Neural cell (in vitro differentiated cells): ENCODE measurements at regions not wholly inside any gene's neighbourhood (a gene's known extent, or its start where the extent isn't known, plus 50 kb on each side); places are given as distances from the start of the nearest gene placed in this dataset.

ENCODE experiments used
- H2AFZ ChIP-seq: fragments of 200-600, 300-800 bp; sonication (generic), shearing (Covaris generic); 2 replicates; pipeline ENCODE4 v1.6.0; 2014; ENCODE audit warnings: low read depth, mild to moderate bottlenecking, antibody characterized with exemption, low read length, moderate library complexity
- H3F3A ChIP-seq: fragments of 200-600 bp; shearing (Covaris generic); 2 replicates; pipeline ENCODE4 v1.6.1; 2016; ENCODE audit warnings: mild to moderate bottlenecking, moderate library complexity, mixed read lengths, antibody characterized with exemption, low read length; ENCODE audit not compliant: insufficient read depth, poor library complexity, severe bottlenecking
- H3K27ac ChIP-seq: fragments of 200-600, 300-800 bp; sonication (generic), shearing (Covaris generic); 2 replicates; pipeline ENCODE4 v1.5.1; 2014; ENCODE audit warnings: mild to moderate bottlenecking, low read length, moderate library complexity
- H3K27me3 ChIP-seq: fragments of 300-800, 200-600 bp; sonication (generic), shearing (Covaris generic); 2 replicates; pipeline ENCODE4 v1.6.0; 2014; ENCODE audit warnings: mild to moderate bottlenecking, low read depth, low read length, moderate library complexity; ENCODE audit not compliant: insufficient read depth
- H3K36me3 ChIP-seq: fragments of 300-800, 200-600 bp; sonication (generic), shearing (Covaris generic); 2 replicates; pipeline ENCODE4 v1.5.1; 2014; ENCODE audit warnings: mild to moderate bottlenecking, antibody characterized with exemption, low read length, moderate library complexity; ENCODE audit not compliant: insufficient read depth
- H3K4me2 ChIP-seq: fragments of 300-800, 200-600 bp; sonication (generic), shearing (Covaris generic); 2 replicates; pipeline ENCODE4 v1.6.0; 2014; ENCODE audit warnings: mild to moderate bottlenecking, low read length
- H3K4me3 ChIP-seq: fragments of 300-800, 200-600 bp; sonication (generic), shearing (Covaris generic); 2 replicates; pipeline ENCODE4 v1.5.1; 2014; ENCODE audit warnings: mild to moderate bottlenecking, low read length, moderate library complexity
- H3K79me2 ChIP-seq: fragments of 200-600 bp; shearing (Covaris generic); replicated peaks from 2 replicates; pipeline ENCODE4 v1.6.0; 2014; ENCODE audit warnings: mild to moderate bottlenecking, low read length, moderate library complexity; ENCODE audit not compliant: insufficient read depth
- H3K9ac ChIP-seq: fragments of 300-800, 200-600 bp; sonication (generic), shearing (Covaris generic); 2 replicates; pipeline ENCODE4 v1.6.1; 2016; ENCODE audit warnings: mild to moderate bottlenecking, low read length, mixed read lengths
- H3K9me2 ChIP-seq: fragments of 200-600 bp; shearing (Covaris generic); 2 replicates; pipeline ENCODE4 v1.6.1; 2016; ENCODE audit warnings: mild to moderate bottlenecking, low read length, mixed read lengths; ENCODE audit not compliant: insufficient read depth
- H3K9me3 ChIP-seq: fragments of 200-600, 300-800 bp; sonication (generic), shearing (Covaris generic); 2 replicates; pipeline ENCODE4 v1.6.1; 2016; ENCODE audit warnings: mild to moderate bottlenecking, mixed run types, low read length, moderate library complexity, mixed read lengths
- H4K20me1 ChIP-seq: fragments of 200-600 bp; shearing (Covaris generic); 2 replicates; pipeline ENCODE4 v1.6.1; 2016; ENCODE audit warnings: mild to moderate bottlenecking, mixed run types; ENCODE audit not compliant: insufficient read depth
- CTCF ChIP-seq: fragments of 450-650 bp; IDR thresholded peaks from 2 replicates; pipeline ENCODE4 v1.5.1; 2014; ENCODE audit warnings: antibody characterized with exemption, mild to moderate bottlenecking, moderate library complexity; ENCODE audit not compliant: poor library complexity, severe bottlenecking
- EP300 ChIP-seq: fragments of 450-650 bp; conservative IDR thresholded peaks from 2 replicates; pipeline ENCODE4 v1.6.1; 2014; ENCODE audit warnings: antibody characterized with exemption, mild to moderate bottlenecking, moderate library complexity; ENCODE audit not compliant: poor library complexity, severe bottlenecking
- EZH2 ChIP-seq: fragments of 200-600, 300-800 bp; shearing (Covaris generic), sonication (generic); IDR thresholded peaks from 2 replicates; pipeline ENCODE4 v1.6.1; 2014; ENCODE audit warnings: antibody characterized with exemption, low read length, borderline replicate concordance, mild to moderate bottlenecking; ENCODE audit not compliant: insufficient read depth, poor library complexity, severe bottlenecking
- MXI1 ChIP-seq: fragments of 450-650 bp; conservative IDR thresholded peaks from 2 replicates; pipeline ENCODE4 v1.6.1; 2014; ENCODE audit warnings: antibody characterized with exemption, mild to moderate bottlenecking; ENCODE audit not compliant: poor library complexity, severe bottlenecking
- POLR2AphosphoS5 ChIP-seq: IDR thresholded peaks from 2 replicates; pipeline ENCODE4 v1.6.1; 2012
- RAD21 ChIP-seq: fragments of 450-650 bp; conservative IDR thresholded peaks from 2 replicates; pipeline ENCODE4 v1.6.1; 2014; ENCODE audit warnings: antibody characterized with exemption, mild to moderate bottlenecking, moderate library complexity
- REST ChIP-seq: IDR thresholded peaks from 2 replicates; pipeline ENCODE4 v1.6.1; 2012; ENCODE audit warnings: borderline replicate concordance
- SMC3 ChIP-seq: fragments of 450-650 bp; conservative IDR thresholded peaks from 2 replicates; pipeline ENCODE4 v1.6.1; 2014; ENCODE audit warnings: antibody characterized with exemption, mild to moderate bottlenecking, moderate library complexity; ENCODE audit not compliant: poor library complexity
- TAF1 ChIP-seq: IDR thresholded peaks from 2 replicates; pipeline ENCODE4 v1.6.1; 2012; ENCODE audit warnings: low read depth

DNA sequence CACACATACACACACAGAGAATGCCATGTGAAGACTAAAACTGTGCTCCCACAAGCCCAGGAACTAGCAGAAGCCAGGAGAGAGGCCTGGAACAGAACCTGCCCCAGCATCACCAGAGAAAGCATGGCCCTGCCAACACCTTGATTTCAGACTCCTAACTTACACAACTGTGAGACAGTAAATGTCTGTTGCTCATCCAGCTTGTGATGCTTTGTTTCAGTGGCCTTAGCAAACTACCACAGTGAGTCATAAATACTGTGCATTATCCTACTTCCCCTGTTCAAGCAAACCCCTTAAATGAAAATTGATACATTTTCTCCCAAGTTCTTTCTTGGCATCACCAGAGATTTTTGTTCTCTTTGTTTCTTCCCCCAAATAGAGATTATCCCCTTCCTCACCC, 1539.4 kb upstream of the TENM4 start:
- no peak for TF ChIP-seq RAD21
- no peak for TF ChIP-seq REST
- no peak for TF ChIP-seq EZH2
- TF ChIP-seq CTCF: no peak
- no peak for TF ChIP-seq POLR2AphosphoS5
- TF ChIP-seq TAF1: no peak
- no peak for TF ChIP-seq MXI1
- Histone ChIP-seq H3K9ac (no peak overlapping the region), H3K4me2 (no peak overlapping the region), H3K4me3 (no peak overlapping the region), H3K27me3 (no peaks in the 10 kb centered on the region), H2AFZ (no peak overlapping the region), H3K36me3 (no peaks in the 10 kb centered on the region), H3K9me3 (no peaks in the 10 kb centered on the region), H3K79me2 (no peaks in the 10 kb centered on the region), H3F3A (no peaks in the 10 kb centered on the region), H3K27ac (no peak overlapping the region), H4K20me1 (no peaks in the 10 kb centered on the region), H3K9me2 (no peaks in the 10 kb centered on the region)

- Histone ChIP-seq H4K20me1 (no peaks in the 10 kb centered on the region), H3K36me3 (no peaks in the 10 kb centered on the region), H3K27ac (no peak overlapping the region), H3K9me3 (no peaks in the 10 kb centered on the region), H3K4me3 (no peak overlapping the region), H3F3A (no peaks in the 10 kb centered on the region), H3K4me2 (no peak overlapping the region), H3K79me2 (no peaks in the 10 kb centered on the region), H3K27me3 (no peaks in the 10 kb centered on the region), H3K9me2 (no peaks in the 10 kb centered on the region), H3K9ac (no peak overlapping the region), H2AFZ (no peak overlapping the region)
- TF ChIP-seq POLR2AphosphoS5 (no peak), EP300 (no peak), SMC3 (no peak), EZH2 (no peak), RAD21 (no peak), CTCF (no peak), REST (no peak), TAF1 (no peak), MXI1 (no peak)
Measured at GRCh38 chr11:80973786-80974185, 1533.0 kb upstream of the TENM4 start.
